Mesenchymal stem cell (in vitro differentiated cells and primary cell): ENCODE measurements at regions not wholly inside any gene's neighbourhood (a gene's known extent, or its start where the extent isn't known, plus 50 kb on each side); places are given as distances from the start of the nearest gene placed in this dataset.

ENCODE experiments used
- DNase-seq: peaks from one replicate; pipeline ENCODE4 v3.0.0-alpha.2; 2013
- H2AFZ ChIP-seq: one replicate; pipeline ENCODE4 v1.6.1; 2013; ENCODE audit warnings: low read depth, mild to moderate bottlenecking, control low read depth, inconsistent platforms, low read length, moderate library complexity
- H2AK5ac ChIP-seq: 2 replicates; pipeline ENCODE4 v1.6.1; 2013; ENCODE audit warnings: low read length, moderate library complexity, mild to moderate bottlenecking, inconsistent platforms; ENCODE audit not compliant: severe bottlenecking
- H2BK120ac ChIP-seq: one replicate; pipeline ENCODE4 v1.6.1; 2013; ENCODE audit warnings: low read depth, mild to moderate bottlenecking, inconsistent platforms, low read length, moderate library complexity
- H2BK12ac ChIP-seq, 2 experiments: one replicate each; pipeline ENCODE4 v1.6.1; 2013; ENCODE audit warnings: inconsistent platforms in 2 of 2, low read length in 2 of 2, mild to moderate bottlenecking in 2 of 2, moderate library complexity in 2 of 2, control low read depth in 1 of 2
- H2BK15ac ChIP-seq: one replicate; pipeline ENCODE4 v1.6.1; 2013; ENCODE audit warnings: mild to moderate bottlenecking, low read depth, inconsistent platforms; ENCODE audit not compliant: poor library complexity, severe bottlenecking
- H2BK5ac ChIP-seq: 2 replicates; pipeline ENCODE4 v1.6.1; 2013; ENCODE audit warnings: low read depth, mild to moderate bottlenecking, low read length, control low read depth, inconsistent platforms; ENCODE audit not compliant: poor library complexity, severe bottlenecking
- H3K14ac ChIP-seq, 2 experiments: one replicate each; pipeline ENCODE4 v1.6.1; 2013; ENCODE audit warnings: inconsistent platforms in 2 of 2, low read length in 2 of 2, control low read depth in 1 of 2, mild to moderate bottlenecking in 1 of 2, moderate library complexity in 1 of 2
- H3K18ac ChIP-seq, 2 experiments: one replicate each; pipeline ENCODE4 v1.6.1; 2013; ENCODE audit warnings: inconsistent platforms in 2 of 2, low read length in 2 of 2, control low read depth in 1 of 2, low read depth in 1 of 2, mild to moderate bottlenecking in 1 of 2
- H3K23ac ChIP-seq, 2 experiments: one replicate each; pipeline ENCODE4 v1.6.1; 2013; ENCODE audit warnings: inconsistent platforms in 2 of 2, low read length in 2 of 2, mild to moderate bottlenecking in 2 of 2, moderate library complexity in 2 of 2, control low read depth in 1 of 2
- H3K27ac ChIP-seq: 2 replicates; pipeline ENCODE4 v1.5.1; 2013; ENCODE audit warnings: mild to moderate bottlenecking, moderate library complexity, low read length, control low read depth, inconsistent platforms; ENCODE audit not compliant: poor library complexity, severe bottlenecking
- H3K27me3 ChIP-seq, 2 experiments: 2 replicates each; pipeline versions ENCODE4 v1.6.1 to v1.7.0; 2013; ENCODE audit warnings: low read length in 2 of 2, mild to moderate bottlenecking in 2 of 2, moderate library complexity in 2 of 2, control low read depth in 1 of 2, inconsistent platforms in 1 of 2; ENCODE audit not compliant: control insufficient read depth in 1 of 2, insufficient read depth in 1 of 2
- H3K36me3 ChIP-seq, 2 experiments: 2 replicates each; pipeline versions ENCODE4 v1.6.1 to v1.7.0; 2013; ENCODE audit warnings: low read length in 2 of 2, control low read depth in 1 of 2, inconsistent platforms in 1 of 2, low read depth in 1 of 2, mild to moderate bottlenecking in 1 of 2; ENCODE audit not compliant: insufficient read depth in 2 of 2, control insufficient read depth in 1 of 2
- H3K4ac ChIP-seq, 2 experiments: one replicate each; pipeline ENCODE4 v1.6.1; 2013; ENCODE audit warnings: inconsistent platforms in 2 of 2, low read length in 2 of 2, mild to moderate bottlenecking in 2 of 2, moderate library complexity in 2 of 2, control low read depth in 1 of 2, low read depth in 1 of 2
- H3K4me1 ChIP-seq: 2 replicates; pipeline ENCODE4 v1.6.1; 2013; ENCODE audit warnings: low read depth, low read length, control low read depth; ENCODE audit not compliant: control insufficient read depth, insufficient read depth
- H3K4me2 ChIP-seq: 2 replicates; pipeline ENCODE4 v1.6.1; 2013; ENCODE audit warnings: low read length, mild to moderate bottlenecking, inconsistent platforms; ENCODE audit not compliant: poor library complexity, severe bottlenecking
- H3K4me3 ChIP-seq, 2 experiments: 2 replicates each; pipeline versions ENCODE4 v1.5.1 to v1.7.0; 2013; ENCODE audit warnings: low read length in 2 of 2, mild to moderate bottlenecking in 2 of 2, control low read depth in 1 of 2, low read depth in 1 of 2; ENCODE audit not compliant: insufficient read depth in 1 of 2
- H3K79me1 ChIP-seq: replicated peaks from 2 replicates; pipeline ENCODE4 v1.6.1; 2013; ENCODE audit warnings: mild to moderate bottlenecking, control low read depth, low read length, inconsistent platforms; ENCODE audit not compliant: poor library complexity, severe bottlenecking
- H3K9ac ChIP-seq: 2 replicates; pipeline ENCODE4 v1.7.0; 2013; ENCODE audit warnings: mild to moderate bottlenecking, low read length, moderate library complexity
- H3K9me3 ChIP-seq: 2 replicates; pipeline ENCODE4 v1.7.0; 2013; ENCODE audit warnings: mild to moderate bottlenecking, low read length; ENCODE audit not compliant: control insufficient read depth
- H4K8ac ChIP-seq: one replicate; pipeline ENCODE4 v1.6.1; 2013; ENCODE audit warnings: inconsistent platforms, mild to moderate bottlenecking, low read length, moderate library complexity
- H4K91ac ChIP-seq: one replicate; pipeline ENCODE4 v1.6.1; 2013; ENCODE audit warnings: mild to moderate bottlenecking, low read length, inconsistent platforms
- WGBS: methylation state at CpG from one replicate; pipeline ENCODE4 v1.1.7; 2013; ENCODE audit warnings: mixed read lengths; 5-methylcytosine and 5-hydroxymethylcytosine counted together

DNA sequence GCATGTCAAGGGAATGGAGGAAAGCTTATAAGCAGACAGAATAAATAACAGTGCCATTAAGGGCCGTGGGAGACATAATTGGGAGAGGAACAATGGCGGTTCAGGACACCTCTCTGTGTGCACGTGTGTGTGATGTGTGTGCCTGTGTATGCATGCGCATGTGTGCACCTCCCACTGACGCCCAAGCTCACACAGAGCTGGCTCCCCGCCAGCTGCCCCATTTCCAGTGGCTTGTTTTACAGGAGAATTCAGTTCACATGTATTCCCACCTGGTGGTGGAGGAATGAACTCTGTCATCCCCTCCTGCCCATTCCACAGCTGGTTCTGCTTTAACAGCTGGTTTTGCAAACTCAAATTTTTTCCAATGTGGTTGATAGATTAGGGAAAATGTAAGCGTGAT, 262.2 kb downstream of the AJAP1 start:
- H3K4me2 ChIP-seq: no peak overlapping the region
- H3K18ac ChIP-seq: no peak overlapping the region
- no peaks in the 10 kb centered on the region for H3K79me1 ChIP-seq
- no peak overlapping the region for H3K23ac ChIP-seq
- 79% methylated on average over 7 of the region's 7 CpGs for WGBS
- H3K9me3 ChIP-seq: peaks cover 3% of the 10 kb centered on the region
- no peak overlapping the region for H2BK12ac ChIP-seq
- H2AFZ ChIP-seq: no peak overlapping the region
- H3K4me3 ChIP-seq: no peak overlapping the region
- H3K4me1 ChIP-seq: no peaks in the 10 kb centered on the region
- H2BK5ac ChIP-seq: no peak overlapping the region
- no peak overlapping the region for H2BK15ac ChIP-seq
- DNase-seq: no peak
- H3K4ac ChIP-seq: no peak overlapping the region
- no peak overlapping the region for H4K91ac ChIP-seq
- H3K14ac ChIP-seq: no peak overlapping the region
- no peak overlapping the region for H2AK5ac ChIP-seq
- H3K27ac ChIP-seq: no peak overlapping the region
- H3K27me3 ChIP-seq: no peaks in the 10 kb centered on the region
- no peak overlapping the region for H2BK120ac ChIP-seq
- H4K8ac ChIP-seq: no peak overlapping the region
- H3K9ac ChIP-seq: no peak overlapping the region
- no peaks in the 10 kb centered on the region for H3K36me3 ChIP-seq

GRCh38 chr1:4915154-4915553, 260.7 kb downstream of the AJAP1 start:
- Histone ChIP-seq H3K18ac (no peak overlapping the region), H3K14ac (no peak overlapping the region), H3K4ac (no peak overlapping the region), H2BK5ac (no peak overlapping the region), H3K36me3 (no peaks in the 10 kb centered on the region), H4K91ac (no peak overlapping the region), H3K27ac (no peak overlapping the region), H3K79me1 (no peaks in the 10 kb centered on the region), H2BK15ac (no peak overlapping the region), H2AK5ac (no peak overlapping the region), H4K8ac (no peak overlapping the region), H3K9ac (no peak overlapping the region), H3K4me3 (no peak overlapping the region), H3K4me2 (no peak overlapping the region), H3K9me3 (peaks cover 3% of the 10 kb centered on the region), H3K27me3 (no peaks in the 10 kb centered on the region), H2BK12ac (no peak overlapping the region), H2AFZ (no peak overlapping the region), H3K23ac (no peak overlapping the region), H2BK120ac (no peak overlapping the region), H3K4me1 (no peaks in the 10 kb centered on the region)
- WGBS: 56% methylated on average over 2 of the region's 2 CpGs
- no peak for DNase-seq

DNA sequence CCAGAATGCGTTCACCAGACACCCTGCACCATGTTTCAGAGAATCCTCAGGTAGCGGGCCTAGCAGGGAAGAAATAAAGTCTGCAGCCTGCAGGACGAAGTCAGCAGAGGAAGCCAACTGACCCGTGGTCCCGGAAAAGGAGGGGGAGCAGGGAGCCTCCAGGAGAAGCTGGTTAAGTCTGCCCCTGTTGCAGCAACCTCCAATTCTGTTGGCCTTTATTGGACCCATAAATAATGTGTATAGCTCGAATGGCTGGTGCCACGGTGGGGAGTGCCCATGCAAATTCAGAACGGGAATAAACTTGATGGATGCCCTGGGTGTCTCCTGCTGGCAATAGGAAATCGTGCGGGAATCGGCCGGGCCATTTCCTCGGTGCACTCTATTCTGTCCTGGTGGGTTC, 254.1 kb downstream of the AJAP1 start:
- H3K27me3 ChIP-seq: no peaks in the 10 kb centered on the region
- H3K9me3 ChIP-seq: no peaks in the 10 kb centered on the region
- no peak overlapping the region for H4K8ac ChIP-seq
- no peak overlapping the region for H3K9ac ChIP-seq
- no peak overlapping the region for H3K4ac ChIP-seq
- no peaks in the 10 kb centered on the region for H3K4me1 ChIP-seq
- H3K27ac ChIP-seq: no peak overlapping the region
- no peak overlapping the region for H2BK15ac ChIP-seq
- no peak overlapping the region for H3K4me3 ChIP-seq
- no peak overlapping the region for H2BK12ac ChIP-seq
- H3K79me1 ChIP-seq: no peaks in the 10 kb centered on the region
- no peak overlapping the region for H3K14ac ChIP-seq
- no peak overlapping the region for H4K91ac ChIP-seq
- no peak overlapping the region for H2BK120ac ChIP-seq
- H3K23ac ChIP-seq: no peak overlapping the region
- no peak overlapping the region for H2BK5ac ChIP-seq
- H3K18ac ChIP-seq: no peak overlapping the region
- no peak for DNase-seq
- H3K4me2 ChIP-seq: no peak overlapping the region
- 79% methylated on average over 13 of the region's 13 CpGs for WGBS
- no peak overlapping the region for H2AFZ ChIP-seq
- H2AK5ac ChIP-seq: no peak overlapping the region
- H3K36me3 ChIP-seq: no peaks in the 10 kb centered on the region

DNA sequence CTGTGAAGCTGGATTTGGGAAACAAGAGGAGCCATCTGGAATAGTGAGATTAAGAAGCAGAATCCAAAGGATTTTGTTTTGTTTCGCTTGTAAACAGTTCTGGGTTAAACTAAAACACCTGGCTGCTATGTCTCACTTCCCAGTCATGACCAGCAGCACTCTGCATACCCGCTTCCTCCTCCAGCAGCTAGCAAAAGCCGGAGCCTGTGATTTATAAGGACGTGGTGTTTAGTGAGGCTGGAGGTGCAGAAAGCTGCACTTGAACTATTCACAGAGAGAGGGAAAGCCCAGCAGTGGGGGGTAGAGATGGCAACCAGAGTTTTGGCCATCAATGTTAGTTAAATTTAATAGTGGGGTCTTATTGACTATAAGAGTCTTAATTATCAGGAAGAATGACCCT, 240.2 kb downstream of the AJAP1 start:
- Histone ChIP-seq H3K4me3 (no peak overlapping the region), H2BK120ac (no peak overlapping the region), H3K9ac (no peak overlapping the region), H2BK12ac (no peak overlapping the region), H3K4ac (no peak overlapping the region), H2AFZ (no peak overlapping the region), H3K9me3 (peaks cover 12% of the 10 kb centered on the region), H3K27me3 (no peaks in the 10 kb centered on the region), H3K4me1 (no peaks in the 10 kb centered on the region), H3K23ac (no peak overlapping the region), H3K14ac (no peak overlapping the region), H3K18ac (no peak overlapping the region), H3K27ac (no peak overlapping the region), H2BK15ac (no peak overlapping the region), H3K4me2 (no peak overlapping the region), H2BK5ac (no peak overlapping the region), H3K36me3 (no peaks in the 10 kb centered on the region), H4K8ac (no peak overlapping the region), H3K79me1 (no peaks in the 10 kb centered on the region), H4K91ac (no peak overlapping the region), H2AK5ac (no peak overlapping the region)
- 58% methylated on average over 3 of the region's 4 CpGs for WGBS
- no peak for DNase-seq
